Bronchial epithelial cell (primary cell): ENCODE measurements at regions not wholly inside any gene's neighbourhood (a gene's known extent, or its start where the extent isn't known, plus 50 kb on each side); places are given as distances from the start of the nearest gene placed in this dataset.

Experiments
- DNase-seq: peaks from one replicate; pipeline ENCODE4 v3.0.0-alpha.2; 2010; ENCODE audit warnings: low read depth
- FAIRE-seq: peaks from 2 replicates; lab custom pipeline; 2011; peaks lifted over from hg19 to GRCh38; lab: Jason Lieb, UNC
- H3K27me3 ChIP-seq: 2 replicates; pipeline ENCODE4 v1.5.1; 2011; ENCODE audit warnings: low read length; ENCODE audit not compliant: control insufficient read depth, insufficient read depth
- H3K36me3 ChIP-seq: 2 replicates; pipeline ENCODE4 v1.5.1; 2011; ENCODE audit warnings: low read length; ENCODE audit not compliant: control insufficient read depth, insufficient read depth
- H3K4me3 ChIP-seq: 2 replicates; pipeline ENCODE4 v1.5.1; 2011; ENCODE audit warnings: mild to moderate bottlenecking, low read depth, low read length, control low read depth
- CTCF ChIP-seq: IDR thresholded peaks from 2 replicates; pipeline ENCODE4 v1.5.1; 2011; ENCODE audit warnings: mild to moderate bottlenecking, moderate library complexity, low read length, control low read depth, inconsistent platforms; ENCODE audit not compliant: insufficient read depth, severe bottlenecking

DNA sequence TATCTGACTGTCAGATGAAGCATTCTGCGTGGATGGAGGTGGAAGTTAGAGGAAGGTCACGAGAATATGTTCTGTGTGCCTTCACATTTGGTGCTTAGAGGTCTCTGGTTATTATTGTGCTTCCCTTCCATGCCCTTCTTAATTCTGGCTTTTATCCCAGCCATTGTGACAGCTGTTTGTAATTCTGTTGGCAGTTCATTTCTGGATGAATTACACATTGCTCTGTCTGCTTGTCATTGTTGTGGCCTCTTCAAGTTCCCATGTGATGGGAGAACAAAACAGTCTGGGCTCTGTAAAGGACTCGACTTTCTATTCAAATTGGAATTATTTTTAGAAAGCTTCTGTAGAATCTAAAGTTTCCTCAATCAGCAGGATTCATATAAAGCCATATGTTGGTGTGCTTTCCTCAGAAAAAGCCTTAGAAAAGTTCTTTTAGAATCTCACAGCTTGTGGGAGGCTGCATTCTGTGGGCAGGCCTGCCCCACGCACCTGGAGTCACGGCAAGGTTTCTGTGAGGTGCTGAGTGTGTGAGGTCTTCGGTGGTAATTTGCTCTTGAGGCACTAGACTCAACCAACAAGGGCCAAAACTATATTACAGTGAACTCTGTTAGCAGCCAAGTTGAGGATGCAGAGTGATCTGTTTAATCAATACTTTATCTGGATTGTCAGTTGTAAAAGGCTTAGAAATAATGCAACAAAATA, 397.4 kb upstream of the AZI2 start:
- Histone ChIP-seq H3K27me3 (no peaks in the 10 kb centered on the region), H3K36me3 (no peaks in the 10 kb centered on the region), H3K4me3 (no peak overlapping the region)
- DNase-seq (no peak), FAIRE-seq (no peak)
- TF ChIP-seq CTCF, result no peak

- no peak for DNase-seq
- FAIRE-seq, result peak; percentile 43
- H3K4me3 ChIP-seq, result no peak overlapping the region
- H3K27me3 ChIP-seq, result no peaks in the 10 kb centered on the region
- TF ChIP-seq CTCF, result no peak
- H3K36me3 ChIP-seq, result no peaks in the 10 kb centered on the region
These were observed 398.4 kb upstream of the AZI2 start for GRCh38 chr3:28746990-28747389.

- no peaks in the 10 kb centered on the region for H3K36me3 ChIP-seq
- no peak overlapping the region for H3K4me3 ChIP-seq
- no peak for TF ChIP-seq CTCF
- no peak for FAIRE-seq
- no peaks in the 10 kb centered on the region for H3K27me3 ChIP-seq
- no peak for DNase-seq
These were observed 403.2 kb upstream of the AZI2 start for GRCh38 chr3:28751864-28752263.

DNA sequence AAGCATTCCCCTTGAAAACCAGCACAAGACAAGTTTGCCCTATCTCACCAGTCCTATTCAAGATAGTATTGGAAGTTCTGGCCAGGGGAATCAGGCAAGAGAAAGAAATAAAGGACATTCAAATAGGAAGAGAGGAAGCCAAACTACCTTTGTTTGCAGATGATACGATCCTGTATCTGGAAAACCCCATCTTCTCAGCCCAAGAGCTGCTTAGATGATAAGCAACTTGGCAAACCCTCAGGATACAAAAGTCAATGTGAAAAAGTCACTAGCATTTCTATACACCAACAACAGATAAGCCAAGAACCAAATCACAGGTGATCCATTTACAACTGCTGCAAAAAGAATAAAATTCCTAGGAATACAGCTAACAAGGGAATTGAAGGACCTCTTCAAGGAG, 403.7 kb upstream of the AZI2 start:
- no peaks in the 10 kb centered on the region for H3K36me3 ChIP-seq
- H3K27me3 ChIP-seq, result no peaks in the 10 kb centered on the region
- H3K4me3 ChIP-seq, result no peak overlapping the region
- no peak for DNase-seq
- FAIRE-seq, result no peak
- TF ChIP-seq CTCF, result no peak

DNA sequence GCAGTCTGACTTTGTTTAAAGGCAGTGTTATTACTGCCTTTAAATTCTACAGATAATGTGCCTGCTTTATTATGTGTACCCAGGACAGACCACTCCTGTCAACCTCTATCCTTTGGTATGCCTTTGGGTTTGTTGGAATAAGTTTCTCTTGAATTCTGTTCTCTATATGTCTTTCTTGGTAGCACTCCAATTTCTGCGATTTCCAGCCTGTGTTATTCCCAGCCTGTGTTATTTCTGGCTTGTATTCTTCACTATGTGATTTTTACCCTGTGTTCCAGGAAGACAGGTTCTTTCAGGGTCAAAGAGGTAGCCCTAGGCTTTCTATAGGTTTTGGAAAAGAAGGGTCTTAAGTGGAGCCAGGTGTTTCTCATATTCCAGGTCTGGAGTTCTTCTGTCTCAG, 407.4 kb upstream of the AZI2 start:
- Histone ChIP-seq H3K27me3 (peaks cover 2% of the 10 kb centered on the region), H3K36me3 (no peaks in the 10 kb centered on the region), H3K4me3 (no peak overlapping the region)
- FAIRE-seq, result no peak
- DNase-seq, result no peak
- TF ChIP-seq CTCF, result no peak

DNA sequence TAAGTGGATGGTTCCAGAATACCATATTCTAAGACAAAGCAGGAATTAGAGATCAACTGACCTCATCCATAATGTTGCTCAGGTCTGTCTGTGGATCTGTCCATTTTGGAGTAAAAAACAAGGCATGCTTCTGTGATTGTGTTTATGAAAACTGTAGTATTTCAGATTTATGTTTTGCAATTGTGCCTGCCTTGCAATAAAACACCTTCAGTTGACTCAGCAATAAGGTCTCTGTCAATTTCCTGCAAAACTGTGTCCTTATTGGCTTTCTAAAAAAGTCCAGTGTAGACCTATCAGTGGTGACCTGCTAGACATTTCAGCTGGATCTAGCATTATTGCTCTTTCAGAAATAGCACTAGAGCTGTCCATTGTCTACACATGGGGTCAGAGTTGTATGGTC, 409.5 kb upstream of the AZI2 start:
- DNase-seq, result no peak

More for the DNA sequence above, 409.5 kb upstream of the AZI2 start:
- TF ChIP-seq CTCF, result no peak
- H3K27me3 ChIP-seq, result peaks cover 2% of the 10 kb centered on the region
- H3K36me3 ChIP-seq, result no peaks in the 10 kb centered on the region
- H3K4me3 ChIP-seq, result no peak overlapping the region
- FAIRE-seq, result no peak
